Caco-2 (cell line): ENCODE measurements at regions not wholly inside any gene's neighbourhood (a gene's known extent, or its start where the extent isn't known, plus 50 kb on each side); places are given as distances from the start of the nearest gene placed in this dataset.
"Not testable (repeated sequence)": the region's sequence is repeated elsewhere in the genome, so short reads cannot be mapped to it uniquely, and the experiment has no call there.

Experiments
- BruUV-seq: library from RNA; stranded (reverse); fragments of 400-500 nt; replicated peaks from 2 replicates; lab custom pipeline; 2021; lab: Mats Ljungman, UMichigan
- CTCF ChIA-PET: fragments of 300-600 bp; sonication (Branson Sonifier 250); formaldehyde crosslinking; loops from one replicate; lab custom pipeline; 2022; ENCODE audit warnings: antibody characterized with exemption; lab: Charles Lee
- POLR2A ChIA-PET: fragments of 300-600 bp; sonication (Branson Sonifier 250); formaldehyde crosslinking; loops from one replicate; lab custom pipeline; 2022; ENCODE audit warnings: antibody characterized with exemption; lab: Charles Lee
- DNase-seq, 2 experiments: peaks; one replicate each; pipeline versions ENCODE4 v3.0.0 to v3.0.0-alpha.2; 2020 to 2022
- H3K27me3 ChIP-seq: replicated peaks from 2 replicates; pipeline ENCODE4 v1.6.0; 2011; ENCODE audit warnings: low read length; ENCODE audit not compliant: control insufficient read depth, insufficient read depth
- H3K36me3 ChIP-seq: 2 replicates; pipeline ENCODE4 v1.5.1; 2011; ENCODE audit warnings: low read length; ENCODE audit not compliant: control insufficient read depth, insufficient read depth
- H3K4me1 ChIP-seq: fragments of 250-450 bp; sonication (Bioruptor Pico); 2 replicates; pipeline ENCODE4 v1.5.1; 2020; ENCODE audit warnings: mild to moderate bottlenecking
- H3K4me3 ChIP-seq: 2 replicates; pipeline ENCODE4 v1.5.1; 2011; ENCODE audit warnings: low read depth, mild to moderate bottlenecking, control low read depth, low read length
- H3K9me3 ChIP-seq: fragments of 250-450 bp; sonication (Bioruptor Pico); 2 replicates; pipeline ENCODE4 v1.5.1; 2020; ENCODE audit warnings: mild to moderate bottlenecking, moderate library complexity
- H3K27ac Mint-ChIP-seq: one replicate; pipeline ENCODE4 v1.8.0; 2022; ENCODE audit warnings: mixed read lengths; ENCODE audit not compliant: unreplicated experiment
- H3K27me3 Mint-ChIP-seq: one replicate; pipeline ENCODE4 v1.8.0; 2022; ENCODE audit warnings: mixed read lengths; ENCODE audit not compliant: insufficient read depth, unreplicated experiment
- H3K36me3 Mint-ChIP-seq: one replicate; pipeline ENCODE4 v1.8.0; 2022; ENCODE audit warnings: mild to moderate bottlenecking, mixed read lengths; ENCODE audit not compliant: insufficient read depth, unreplicated experiment
- H3K4me1 Mint-ChIP-seq: one replicate; pipeline ENCODE4 v1.8.0; 2022; ENCODE audit warnings: low read depth, mixed read lengths; ENCODE audit not compliant: unreplicated experiment
- H3K4me3 Mint-ChIP-seq: one replicate; pipeline ENCODE4 v1.8.0; 2022; ENCODE audit warnings: mild to moderate bottlenecking, moderate library complexity, mixed read lengths; ENCODE audit not compliant: unreplicated experiment
- H3K9me3 Mint-ChIP-seq: one replicate; pipeline ENCODE4 v1.8.0; 2022; ENCODE audit warnings: mixed read lengths; ENCODE audit not compliant: unreplicated experiment
- CTCF ChIP-seq, 2 experiments: fragments of 200-600 bp in 1 of 2; IDR thresholded peaks; 1 replicate in 1 of 2; 2 replicates in 1 of 2; pipeline versions ENCODE4 v1.5.1 to v1.8.0; 2011 to 2022; ENCODE audit warnings: antibody characterized with exemption in 1 of 2, control low read depth in 1 of 2, inconsistent platforms in 1 of 2, low read depth in 1 of 2, low read length in 1 of 2, mild to moderate bottlenecking in 1 of 2, moderate library complexity in 1 of 2; ENCODE audit not compliant: insufficient read depth in 1 of 2, severe bottlenecking in 1 of 2, unreplicated experiment in 1 of 2
- intact Hi-C: fragments of 100-400 bp; cut with micrococcal nuclease; formaldehyde crosslinking; loops from one replicate; pipeline ENCODE4 v1.10.0; 2022; ENCODE audit not compliant: unreplicated experiment

- DNase-seq, result no peak
- Mint-ChIP-seq H3K9me3 (peaks cover 13% of the 10 kb centered on the region), H3K36me3 (no peaks in the 10 kb centered on the region), H3K27ac (no peak overlapping the region), H3K4me3 (no peak overlapping the region), H3K4me1 (no peaks in the 10 kb centered on the region), H3K27me3 (peaks cover 8% of the 10 kb centered on the region)
- Histone ChIP-seq H3K27me3 (no peaks in the 10 kb centered on the region), H3K4me3 (no peak overlapping the region), H3K36me3 (no peaks in the 10 kb centered on the region), H3K4me1 (no peaks in the 10 kb centered on the region), H3K9me3 (no peaks in the 10 kb centered on the region)
- CTCF ChIA-PET, result no interaction called here
- POLR2A ChIA-PET, result no interaction called here
- intact Hi-C loops, result no loop called here
- TF ChIP-seq CTCF (IDR thresholded peaks at IDR 0.05; ENCODE audit: insufficient read depth in 1 of 2, low read depth in 1 of 2, low read length in 1 of 2, severe bottlenecking in 1 of 2, unreplicated experiment in 1 of 2), result no peak
- BruUV-seq, result no TSS peak
Measured at GRCh38 chr6:4412077-4412476, 276.7 kb upstream of the ECI2 start.

GRCh38 chr6:4407710-4408109 is 272.3 kb upstream of the ECI2 start:
- DNase-seq, H3K27me3 ChIP-seq, H3K27ac Mint-ChIP-seq, H3K4me1 Mint-ChIP-seq, H3K4me3 Mint-ChIP-seq, H3K36me3 Mint-ChIP-seq, H3K4me3 ChIP-seq, H3K9me3 ChIP-seq, intact Hi-C loops, POLR2A ChIA-PET, BruUV-seq, H3K4me1 ChIP-seq, CTCF ChIA-PET, H3K36me3 ChIP-seq: not testable (repeated sequence)
- Mint-ChIP-seq H3K9me3 (peaks cover 21% of the 10 kb centered on the region), H3K27me3 (peaks cover 12% of the 10 kb centered on the region)

GRCh38 chr6:4405621-4406212 is 270.3 kb upstream of the ECI2 start:
- Histone ChIP-seq H3K9me3 (no peaks in the 10 kb centered on the region), H3K27me3 (no peaks in the 10 kb centered on the region), H3K4me1 (no peaks in the 10 kb centered on the region), H3K4me3 (no peak overlapping the region), H3K36me3 (no peaks in the 10 kb centered on the region)
- no peak for DNase-seq
- no TSS peak for BruUV-seq
- POLR2A ChIA-PET, result no interaction called here
- intact Hi-C loops, result no loop called here
- H3K9me3 Mint-ChIP-seq, result peaks cover 21% of the 10 kb centered on the region
- TF ChIP-seq CTCF (IDR thresholded peaks at IDR 0.05; ENCODE audit: insufficient read depth in 1 of 2, low read depth in 1 of 2, low read length in 1 of 2, severe bottlenecking in 1 of 2, unreplicated experiment in 1 of 2), result no peak
- H3K27me3 Mint-ChIP-seq, result peaks cover 12% of the 10 kb centered on the region
- H3K27ac Mint-ChIP-seq, result no peak overlapping the region
- no peak overlapping the region for H3K4me3 Mint-ChIP-seq
- CTCF ChIA-PET, result no interaction called here
- H3K36me3 Mint-ChIP-seq, result no peaks in the 10 kb centered on the region
- no peaks in the 10 kb centered on the region for H3K4me1 Mint-ChIP-seq

GRCh38 chr6:4404415-4404814 is 269.0 kb upstream of the ECI2 start:
- POLR2A ChIA-PET, result no interaction called here

More at GRCh38 chr6:4404415-4404814, 269.0 kb upstream of the ECI2 start:
- H3K36me3 Mint-ChIP-seq, result no peaks in the 10 kb centered on the region
- H3K27me3 ChIP-seq, result no peaks in the 10 kb centered on the region
- peaks cover 12% of the 10 kb centered on the region for H3K27me3 Mint-ChIP-seq
- H3K36me3 ChIP-seq, result no peaks in the 10 kb centered on the region
- no peaks in the 10 kb centered on the region for H3K9me3 ChIP-seq
- no peaks in the 10 kb centered on the region for H3K4me1 Mint-ChIP-seq
- H3K9me3 Mint-ChIP-seq, result peaks cover 21% of the 10 kb centered on the region
- no peak overlapping the region for H3K27ac Mint-ChIP-seq
- intact Hi-C loops, result no loop called here
- CTCF ChIA-PET, result no interaction called here
- DNase-seq, result no peak
- H3K4me3 ChIP-seq, result no peak overlapping the region
- no TSS peak for BruUV-seq
- no peak overlapping the region for H3K4me3 Mint-ChIP-seq
- H3K4me1 ChIP-seq, result no peaks in the 10 kb centered on the region
- TF ChIP-seq CTCF (IDR thresholded peaks at IDR 0.05; ENCODE audit: insufficient read depth in 1 of 2, low read depth in 1 of 2, low read length in 1 of 2, severe bottlenecking in 1 of 2, unreplicated experiment in 1 of 2), result no peak
